Upper lobe of left lung (tissue), 4 donors: ENCODE measurements at regions not wholly inside any gene's neighbourhood (a gene's known extent, or its start where the extent isn't known, plus 50 kb on each side); places are given as distances from the start of the nearest gene placed in this dataset.

Experiments used
- CTCF ChIP-seq, 6 experiments: fragments of 450-650 bp in 4 of 6; fragments of 200-600 bp in 2 of 6; sonication (generic) in 2 of 6; IDR thresholded peaks; one replicate each; pipeline ENCODE4 v1.5.1; 2016 to 2019; ENCODE audit warnings: antibody characterized with exemption in 6 of 6
- POLR2A ChIP-seq, 4 donors: fragments of 450-650 bp; IDR thresholded peaks; one replicate each; pipeline ENCODE4 v1.5.1; 2016 to 2017; ENCODE audit warnings: antibody characterized with exemption in 4 of 4, mild to moderate bottlenecking in 2 of 4
- POLR2AphosphoS5 ChIP-seq, 2 donors: sonication (generic); formaldehyde crosslinking; IDR thresholded peaks; one replicate each; pipeline ENCODE4 v1.5.1; 2017; ENCODE audit warnings: antibody characterized with exemption in 2 of 2

DNA sequence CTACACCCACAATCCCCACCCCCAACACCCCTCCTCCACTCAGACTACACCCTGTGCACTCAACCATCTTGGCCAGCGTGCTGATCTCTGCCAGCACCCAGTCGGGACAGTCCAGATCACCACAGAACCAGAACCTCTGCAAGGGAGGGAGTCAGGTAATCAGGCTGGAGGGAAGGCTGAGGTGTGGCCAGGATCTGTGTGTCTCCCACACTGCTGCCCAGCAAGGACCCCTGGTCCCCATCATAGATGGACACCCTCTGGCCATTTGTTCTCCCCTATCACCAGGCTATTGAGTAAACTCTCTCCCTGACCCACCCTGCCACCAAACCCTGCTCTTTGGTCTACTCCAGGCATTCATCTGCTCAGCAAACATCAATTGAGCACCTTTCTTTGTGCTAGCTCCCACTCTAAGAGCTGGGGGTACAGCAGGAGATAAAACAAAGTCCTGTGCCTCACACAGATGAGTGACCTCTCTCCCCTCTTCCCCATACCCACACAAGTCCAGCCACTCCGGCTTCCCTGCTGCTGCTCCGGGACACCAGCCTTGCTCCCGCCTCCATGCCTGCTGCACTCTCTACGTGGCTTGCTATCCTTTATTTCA, 134.8 kb downstream of the TBC1D2B start:
- TF ChIP-seq CTCF (IDR thresholded peaks at IDR 0.05) (no peak), POLR2AphosphoS5 (IDR thresholded peaks at IDR 0.05) (no peak), POLR2A (IDR thresholded peaks at IDR 0.05) (no peak)
